ENCODE measurements at regions not wholly inside any gene's neighbourhood (a gene's known extent, or its start where the extent isn't known, plus 50 kb on each side); places are given as distances from the start of the nearest gene placed in this dataset.

DNA sequence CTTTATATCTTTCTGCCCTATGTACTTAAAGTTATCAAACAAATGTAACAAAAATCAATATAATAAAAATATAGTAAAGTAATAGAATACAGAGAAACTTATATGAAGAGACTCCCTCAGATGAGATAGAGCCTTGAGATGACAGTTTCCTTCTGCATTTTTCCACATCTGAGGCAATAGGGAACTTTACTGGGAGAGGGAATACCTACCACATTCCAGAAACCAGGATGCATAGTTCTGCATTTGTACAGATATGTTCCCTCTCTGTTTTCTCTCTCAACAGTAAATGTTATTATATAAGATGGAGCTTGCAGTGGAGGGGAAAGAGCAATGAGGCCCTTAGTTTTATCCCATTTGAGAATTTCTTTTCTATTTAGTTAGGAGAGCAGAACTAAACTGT is 109.6 kb upstream of the KCNN2 start:
- no peaks in the 10 kb centered on the region for H3K27me3 Mint-ChIP-seq
- no peaks in the 10 kb centered on the region for H3K4me1 Mint-ChIP-seq (ENCODE audit: unreplicated experiment)
- no peak for DNase-seq (ENCODE audit: extremely low spot score, unreplicated experiment)
- no peak overlapping the region for H3K27ac Mint-ChIP-seq
- H3K9me3 Mint-ChIP-seq: no peaks in the 10 kb centered on the region
- TF ChIP-seq, protein P1, sequence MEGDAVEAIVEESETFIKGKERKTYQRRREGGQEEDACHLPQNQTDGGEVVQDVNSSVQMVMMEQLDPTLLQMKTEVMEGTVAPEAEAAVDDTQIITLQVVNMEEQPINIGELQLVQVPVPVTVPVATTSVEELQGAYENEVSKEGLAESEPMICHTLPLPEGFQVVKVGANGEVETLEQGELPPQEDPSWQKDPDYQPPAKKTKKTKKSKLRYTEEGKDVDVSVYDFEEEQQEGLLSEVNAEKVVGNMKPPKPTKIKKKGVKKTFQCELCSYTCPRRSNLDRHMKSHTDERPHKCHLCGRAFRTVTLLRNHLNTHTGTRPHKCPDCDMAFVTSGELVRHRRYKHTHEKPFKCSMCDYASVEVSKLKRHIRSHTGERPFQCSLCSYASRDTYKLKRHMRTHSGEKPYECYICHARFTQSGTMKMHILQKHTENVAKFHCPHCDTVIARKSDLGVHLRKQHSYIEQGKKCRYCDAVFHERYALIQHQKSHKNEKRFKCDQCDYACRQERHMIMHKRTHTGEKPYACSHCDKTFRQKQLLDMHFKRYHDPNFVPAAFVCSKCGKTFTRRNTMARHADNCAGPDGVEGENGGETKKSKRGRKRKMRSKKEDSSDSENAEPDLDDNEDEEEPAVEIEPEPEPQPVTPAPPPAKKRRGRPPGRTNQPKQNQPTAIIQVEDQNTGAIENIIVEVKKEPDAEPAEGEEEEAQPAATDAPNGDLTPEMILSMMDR (conservative IDR thresholded peaks at IDR 0.05): no peak
- no peaks in the 10 kb centered on the region for H3K36me3 Mint-ChIP-seq
- H3K4me3 Mint-ChIP-seq: no peak overlapping the region

GRCh38 chr5:114255260-114255659 is 106.6 kb upstream of the KCNN2 start:
- Mint-ChIP-seq H3K36me3 (no peaks in the 10 kb centered on the region), H3K4me3 (no peak overlapping the region), H3K9me3 (no peaks in the 10 kb centered on the region), H3K27ac (no peak overlapping the region), H3K27me3 (no peaks in the 10 kb centered on the region), H3K4me1 (ENCODE audit: unreplicated experiment) (no peaks in the 10 kb centered on the region)
- TF ChIP-seq, protein P1 (conservative IDR thresholded peaks at IDR 0.05): no peak
- no peak for DNase-seq (ENCODE audit: extremely low spot score, unreplicated experiment)

GRCh38 chr5:114261989-114262388 is 99.9 kb upstream of the KCNN2 start:
- Mint-ChIP-seq H3K4me1 (ENCODE audit: unreplicated experiment) (no peaks in the 10 kb centered on the region), H3K27ac (no peak overlapping the region), H3K27me3 (no peaks in the 10 kb centered on the region), H3K9me3 (no peaks in the 10 kb centered on the region), H3K4me3 (no peak overlapping the region), H3K36me3 (no peaks in the 10 kb centered on the region)
- TF ChIP-seq, protein P1 (conservative IDR thresholded peaks at IDR 0.05): no peak
- DNase-seq (ENCODE audit: extremely low spot score, unreplicated experiment): no peak

- DNase-seq (ENCODE audit: extremely low spot score, unreplicated experiment): no peak
- Mint-ChIP-seq H3K4me3 (no peak overlapping the region), H3K9me3 (no peaks in the 10 kb centered on the region), H3K4me1 (ENCODE audit: unreplicated experiment) (no peaks in the 10 kb centered on the region), H3K36me3 (no peaks in the 10 kb centered on the region), H3K27me3 (no peaks in the 10 kb centered on the region), H3K27ac (no peak overlapping the region)
- TF ChIP-seq, protein P1 (conservative IDR thresholded peaks at IDR 0.05): no peak
Measured at GRCh38 chr5:114265432-114266060, 96.3 kb upstream of the KCNN2 start.

DNA sequence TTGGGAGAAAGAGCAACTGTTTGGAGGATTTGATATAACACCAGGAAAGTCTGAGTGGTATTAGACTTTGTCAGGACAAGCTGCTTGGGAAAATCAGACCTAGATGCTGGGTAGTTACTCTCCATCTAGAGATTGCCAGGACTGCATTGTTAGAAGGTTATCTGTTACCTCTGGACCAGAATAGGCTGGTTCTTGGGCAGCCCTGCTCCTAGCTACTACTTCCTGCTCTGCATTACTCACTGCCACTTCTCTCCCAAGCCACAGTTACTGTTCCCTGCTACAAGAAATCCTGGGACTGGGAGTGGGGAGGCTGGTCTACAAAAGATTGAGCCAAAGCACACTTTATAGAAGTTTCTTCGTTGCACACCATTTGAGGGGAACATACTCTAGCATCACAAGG is 95.5 kb upstream of the KCNN2 start:
- no peak for DNase-seq (ENCODE audit: extremely low spot score, unreplicated experiment)
- H3K9me3 Mint-ChIP-seq: no peaks in the 10 kb centered on the region
- H3K4me1 Mint-ChIP-seq (ENCODE audit: unreplicated experiment): no peaks in the 10 kb centered on the region
- TF ChIP-seq, protein P1 (conservative IDR thresholded peaks at IDR 0.05): no peak
- no peaks in the 10 kb centered on the region for H3K36me3 Mint-ChIP-seq
- no peaks in the 10 kb centered on the region for H3K27me3 Mint-ChIP-seq
- H3K4me3 Mint-ChIP-seq: no peak overlapping the region
- no peak overlapping the region for H3K27ac Mint-ChIP-seq

GRCh38 chr5:114296191-114296590 is 65.7 kb upstream of the KCNN2 start:
- no peak for DNase-seq (ENCODE audit: extremely low spot score, unreplicated experiment)
- Mint-ChIP-seq H3K36me3 (no peaks in the 10 kb centered on the region), H3K27ac (no peak overlapping the region), H3K27me3 (peaks cover 3% of the 10 kb centered on the region), H3K9me3 (no peaks in the 10 kb centered on the region), H3K4me3 (no peak overlapping the region), H3K4me1 (ENCODE audit: unreplicated experiment) (no peaks in the 10 kb centered on the region)
- TF ChIP-seq, protein P1 (conservative IDR thresholded peaks at IDR 0.05): no peak
